SK-N-DZ (cell line): ENCODE measurements at regions not wholly inside any gene's neighbourhood (a gene's known extent, or its start where the extent isn't known, plus 50 kb on each side); places are given as distances from the start of the nearest gene placed in this dataset.

Experiments used
- DNase-seq: peaks from one replicate; pipeline ENCODE4 v3.0.0-alpha.2; 2015; ENCODE audit warnings: low spot score

GRCh38 chr1:213723187-213723586 lies 264.6 kb upstream of the PROX1 start:
- no peak for DNase-seq

- no peak for DNase-seq
Observed at GRCh38 chr1:213724640-213725536, 262.9 kb upstream of the PROX1 start.

- no peak for DNase-seq
Observed at GRCh38 chr1:213727853-213728592, 259.8 kb upstream of the PROX1 start.

- no peak for DNase-seq
Observed at GRCh38 chr1:213728593-213729536, 258.9 kb upstream of the PROX1 start.

GRCh38 chr1:213733705-213734104 lies 254.1 kb upstream of the PROX1 start:
- DNase-seq: no peak

- DNase-seq: no peak
Observed at GRCh38 chr1:213737398-213738035, 250.3 kb upstream of the PROX1 start.

GRCh38 chr1:213738658-213739057 lies 249.1 kb upstream of the PROX1 start:
- DNase-seq: no peak

- no peak for DNase-seq
Observed at GRCh38 chr1:213742992-213743391, 244.8 kb upstream of the PROX1 start.

- no peak for DNase-seq
Observed at GRCh38 chr1:213744780-213745179, 243.0 kb upstream of the PROX1 start.

- no peak for DNase-seq
Observed at GRCh38 chr1:213745451-213745850, 242.3 kb upstream of the PROX1 start.

GRCh38 chr1:213749558-213749957 lies 238.2 kb upstream of the PROX1 start:
- no peak for DNase-seq

- no peak for DNase-seq
Observed at GRCh38 chr1:213750231-213751063, 237.3 kb upstream of the PROX1 start.

- DNase-seq: peak; percentile 12
Observed at GRCh38 chr1:213751064-213751397, 236.7 kb upstream of the PROX1 start.

GRCh38 chr1:213759359-213760181 lies 228.2 kb upstream of the PROX1 start:
- DNase-seq: no peak

GRCh38 chr1:213761845-213762407 lies 225.8 kb upstream of the PROX1 start:
- no peak for DNase-seq

GRCh38 chr1:213767683-213768082 lies 220.1 kb upstream of the PROX1 start:
- DNase-seq: no peak

- DNase-seq: no peak
Observed at GRCh38 chr1:213772128-213773063, 215.4 kb upstream of the PROX1 start.

GRCh38 chr1:213773975-213774374 lies 213.8 kb upstream of the PROX1 start:
- no peak for DNase-seq
